ENCODE measurements at regions not wholly inside any gene's neighbourhood (a gene's known extent, or its start where the extent isn't known, plus 50 kb on each side); places are given as distances from the start of the nearest gene placed in this dataset.

- no peak overlapping the region for H3K9ac ChIP-seq (ENCODE audit: insufficient read depth, low read length)
- DNase-seq (ENCODE audit: low read depth in 2 of 2): no peak
These were observed 99.4 kb upstream of the PKDCC start for GRCh38 chr2:41948397-41948763.

GRCh38 chr2:41949091-41949882 is 98.5 kb upstream of the PKDCC start:
- TF ChIP-seq EZH2 (IDR thresholded peaks at IDR 0.05; ENCODE audit: low read length, missing control alignments) (no peak), CTCF (conservative IDR thresholded peaks at IDR 0.05 in 1 of 2, IDR thresholded peaks at IDR 0.05 in 1 of 2; ENCODE audit: low read depth in 1 of 2, low read length in 2 of 2) (no peak)
- Histone ChIP-seq H3K9me3 (ENCODE audit: control insufficient read depth, insufficient read depth, low read depth, low read length) (no peaks in the 10 kb centered on the region), H4K20me1 (ENCODE audit: control insufficient read depth, extremely low read depth, insufficient read depth, low read length) (no peaks in the 10 kb centered on the region), H3K36me3 (ENCODE audit: control insufficient read depth, insufficient read depth, low read length) (no peaks in the 10 kb centered on the region), H3K4me2 (ENCODE audit: extremely low read depth, insufficient read depth, low read length) (no peak overlapping the region), H3K27ac (ENCODE audit: insufficient read depth, low read length) (no peak overlapping the region), H3K9ac (ENCODE audit: insufficient read depth, low read length) (no peak overlapping the region), H3K4me3 (replicated peaks in 1 of 4; ENCODE audit: control extremely low read depth in 1 of 4, insufficient read depth in 1 of 4, low read depth in 3 of 4, low read length in 4 of 4) (no peak overlapping the region), H3K4me1 (ENCODE audit: control insufficient read depth, extremely low read depth, insufficient read depth, low read length) (no peaks in the 10 kb centered on the region), H3K27me3 (ENCODE audit: control insufficient read depth, insufficient read depth, low read length) (peaks cover 22% of the 10 kb centered on the region), H3K79me2 (ENCODE audit: control insufficient read depth, insufficient read depth, low read length) (no peaks in the 10 kb centered on the region), H2AFZ (ENCODE audit: low read length) (no peak overlapping the region)
- DNase-seq (ENCODE audit: low read depth in 2 of 2): no peak

More at GRCh38 chr2:41948397-41948763, 99.4 kb upstream of the PKDCC start:
- Histone ChIP-seq H3K79me2 (ENCODE audit: control insufficient read depth, insufficient read depth, low read length) (no peaks in the 10 kb centered on the region), H3K9me3 (ENCODE audit: control insufficient read depth, insufficient read depth, low read depth, low read length) (no peaks in the 10 kb centered on the region), H2AFZ (ENCODE audit: low read length) (no peak overlapping the region), H4K20me1 (ENCODE audit: control insufficient read depth, extremely low read depth, insufficient read depth, low read length) (no peaks in the 10 kb centered on the region), H3K36me3 (ENCODE audit: control insufficient read depth, insufficient read depth, low read length) (no peaks in the 10 kb centered on the region), H3K4me1 (ENCODE audit: control insufficient read depth, extremely low read depth, insufficient read depth, low read length) (no peaks in the 10 kb centered on the region), H3K27ac (ENCODE audit: insufficient read depth, low read length) (no peak overlapping the region), H3K4me2 (ENCODE audit: extremely low read depth, insufficient read depth, low read length) (no peak overlapping the region), H3K27me3 (ENCODE audit: control insufficient read depth, insufficient read depth, low read length) (peaks cover 22% of the 10 kb centered on the region), H3K4me3 (replicated peaks in 1 of 4; ENCODE audit: control extremely low read depth in 1 of 4, insufficient read depth in 1 of 4, low read depth in 3 of 4, low read length in 4 of 4) (no peak overlapping the region)
- TF ChIP-seq CTCF (conservative IDR thresholded peaks at IDR 0.05 in 1 of 2, IDR thresholded peaks at IDR 0.05 in 1 of 2; ENCODE audit: low read depth in 1 of 2, low read length in 2 of 2) (no peak), EZH2 (IDR thresholded peaks at IDR 0.05; ENCODE audit: low read length, missing control alignments) (no peak)

GRCh38 chr2:41949883-41950665 is 97.7 kb upstream of the PKDCC start:
- Histone ChIP-seq H3K4me1 (ENCODE audit: control insufficient read depth, extremely low read depth, insufficient read depth, low read length) (no peaks in the 10 kb centered on the region), H3K36me3 (ENCODE audit: control insufficient read depth, insufficient read depth, low read length) (no peaks in the 10 kb centered on the region), H4K20me1 (ENCODE audit: control insufficient read depth, extremely low read depth, insufficient read depth, low read length) (no peaks in the 10 kb centered on the region), H3K9ac (ENCODE audit: insufficient read depth, low read length) (no peak overlapping the region), H3K27me3 (ENCODE audit: control insufficient read depth, insufficient read depth, low read length) (peaks cover 22% of the 10 kb centered on the region), H3K4me3 (replicated peaks in 1 of 4; ENCODE audit: control extremely low read depth in 1 of 4, insufficient read depth in 1 of 4, low read depth in 3 of 4, low read length in 4 of 4) (no peak overlapping the region), H2AFZ (ENCODE audit: low read length) (no peak overlapping the region), H3K27ac (ENCODE audit: insufficient read depth, low read length) (no peak overlapping the region), H3K4me2 (ENCODE audit: extremely low read depth, insufficient read depth, low read length) (no peak overlapping the region), H3K9me3 (ENCODE audit: control insufficient read depth, insufficient read depth, low read depth, low read length) (no peaks in the 10 kb centered on the region), H3K79me2 (ENCODE audit: control insufficient read depth, insufficient read depth, low read length) (no peaks in the 10 kb centered on the region)
- DNase-seq (ENCODE audit: low read depth in 2 of 2): no peak
- no peak for TF ChIP-seq CTCF (conservative IDR thresholded peaks at IDR 0.05 in 1 of 2, IDR thresholded peaks at IDR 0.05 in 1 of 2; ENCODE audit: low read depth in 1 of 2, low read length in 2 of 2)
- no peak for TF ChIP-seq EZH2 (IDR thresholded peaks at IDR 0.05; ENCODE audit: low read length, missing control alignments)

All from fibroblast of lung (primary cell).